Large intestine (tissue), 3 donors: ENCODE measurements at regions not wholly inside any gene's neighbourhood (a gene's known extent, or its start where the extent isn't known, plus 50 kb on each side); places are given as distances from the start of the nearest gene placed in this dataset.

Experiments
- DNase-seq, 2 donors: peaks; one replicate each; pipeline versions ENCODE4 v3.0.0 to v3.0.0-alpha.2; 2013
- H3K27ac ChIP-seq: one replicate; pipeline ENCODE4 v1.5.1; 2013; ENCODE audit warnings: low read length
- H3K27me3 ChIP-seq: 2 replicates; pipeline ENCODE4 v1.6.1; 2013; ENCODE audit warnings: low read length; ENCODE audit not compliant: control insufficient read depth, insufficient read depth
- H3K36me3 ChIP-seq: 2 replicates; pipeline ENCODE4 v1.6.1; 2013; ENCODE audit warnings: low read length; ENCODE audit not compliant: control insufficient read depth, insufficient read depth
- H3K4me1 ChIP-seq: one replicate; pipeline ENCODE4 v1.6.1; 2013; ENCODE audit warnings: low read length; ENCODE audit not compliant: control insufficient read depth, insufficient read depth
- H3K4me3 ChIP-seq: one replicate; pipeline ENCODE4 v1.5.1; 2013; ENCODE audit warnings: low read length
- H3K9me3 ChIP-seq: one replicate; pipeline ENCODE4 v1.6.1; 2013; ENCODE audit warnings: mild to moderate bottlenecking, low read depth, low read length, moderate library complexity; ENCODE audit not compliant: control insufficient read depth
- WGBS: methylation state at CpG from one replicate; pipeline ENCODE4 v1.1.5; 2013; ENCODE audit warnings: low lambda C conversion rate; ENCODE audit not compliant: insufficient coverage; 5-methylcytosine and 5-hydroxymethylcytosine counted together

- H3K27ac ChIP-seq, result no peak overlapping the region
- DNase-seq, result no peak
- no peak overlapping the region for H3K4me3 ChIP-seq
- H3K9me3 ChIP-seq, result no peaks in the 10 kb centered on the region
- H3K27me3 ChIP-seq, result no peaks in the 10 kb centered on the region
- no peaks in the 10 kb centered on the region for H3K4me1 ChIP-seq
- 100% methylated on average over 2 of the region's 2 CpGs for WGBS
- no peaks in the 10 kb centered on the region for H3K36me3 ChIP-seq
Measured at GRCh38 chr4:30402276-30402675, 317.9 kb upstream of the PCDH7 start.

GRCh38 chr4:30413915-30414314 lies 306.3 kb upstream of the PCDH7 start:
- H3K4me1 ChIP-seq, result no peaks in the 10 kb centered on the region
- no peak overlapping the region for H3K27ac ChIP-seq
- no peak for DNase-seq
- H3K36me3 ChIP-seq, result no peaks in the 10 kb centered on the region
- peaks cover 20% of the 10 kb centered on the region for H3K9me3 ChIP-seq
- no peak overlapping the region for H3K4me3 ChIP-seq
- H3K27me3 ChIP-seq, result no peaks in the 10 kb centered on the region

- Histone ChIP-seq H3K4me3 (no peak overlapping the region), H3K9me3 (peaks cover 13% of the 10 kb centered on the region), H3K27me3 (no peaks in the 10 kb centered on the region), H3K36me3 (no peaks in the 10 kb centered on the region), H3K27ac (no peak overlapping the region), H3K4me1 (no peaks in the 10 kb centered on the region)
- WGBS, result no CpG with 5 or more reads among the region's 3 CpGs
- no peak for DNase-seq
Measured at GRCh38 chr4:30416547-30416946, 303.6 kb upstream of the PCDH7 start.

DNA sequence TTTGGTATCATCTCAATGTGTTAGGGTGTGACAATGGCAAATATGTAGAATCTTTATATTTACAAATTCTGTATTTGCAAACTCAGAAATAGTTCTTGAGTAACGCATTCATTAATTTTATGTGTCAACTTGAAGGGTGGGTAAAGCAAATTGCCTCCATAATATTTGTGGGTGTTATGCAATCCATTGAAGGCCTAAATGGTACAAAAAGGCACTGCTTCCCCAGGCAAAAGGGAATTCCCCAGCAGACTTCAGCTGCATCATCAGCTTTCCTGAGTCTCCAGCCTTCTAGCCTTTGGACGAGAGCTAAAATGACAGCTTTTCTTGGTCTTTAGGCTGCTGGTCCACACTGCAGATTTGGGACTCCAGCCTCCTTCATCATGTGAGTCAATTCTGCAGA lies 292.2 kb upstream of the PCDH7 start:
- no peak for DNase-seq
- Histone ChIP-seq H3K4me3 (no peak overlapping the region), H3K36me3 (no peaks in the 10 kb centered on the region), H3K4me1 (no peaks in the 10 kb centered on the region), H3K9me3 (peaks cover 3% of the 10 kb centered on the region), H3K27me3 (no peaks in the 10 kb centered on the region), H3K27ac (no peak overlapping the region)
- no CpG with 5 or more reads among the region's 2 CpGs for WGBS

DNA sequence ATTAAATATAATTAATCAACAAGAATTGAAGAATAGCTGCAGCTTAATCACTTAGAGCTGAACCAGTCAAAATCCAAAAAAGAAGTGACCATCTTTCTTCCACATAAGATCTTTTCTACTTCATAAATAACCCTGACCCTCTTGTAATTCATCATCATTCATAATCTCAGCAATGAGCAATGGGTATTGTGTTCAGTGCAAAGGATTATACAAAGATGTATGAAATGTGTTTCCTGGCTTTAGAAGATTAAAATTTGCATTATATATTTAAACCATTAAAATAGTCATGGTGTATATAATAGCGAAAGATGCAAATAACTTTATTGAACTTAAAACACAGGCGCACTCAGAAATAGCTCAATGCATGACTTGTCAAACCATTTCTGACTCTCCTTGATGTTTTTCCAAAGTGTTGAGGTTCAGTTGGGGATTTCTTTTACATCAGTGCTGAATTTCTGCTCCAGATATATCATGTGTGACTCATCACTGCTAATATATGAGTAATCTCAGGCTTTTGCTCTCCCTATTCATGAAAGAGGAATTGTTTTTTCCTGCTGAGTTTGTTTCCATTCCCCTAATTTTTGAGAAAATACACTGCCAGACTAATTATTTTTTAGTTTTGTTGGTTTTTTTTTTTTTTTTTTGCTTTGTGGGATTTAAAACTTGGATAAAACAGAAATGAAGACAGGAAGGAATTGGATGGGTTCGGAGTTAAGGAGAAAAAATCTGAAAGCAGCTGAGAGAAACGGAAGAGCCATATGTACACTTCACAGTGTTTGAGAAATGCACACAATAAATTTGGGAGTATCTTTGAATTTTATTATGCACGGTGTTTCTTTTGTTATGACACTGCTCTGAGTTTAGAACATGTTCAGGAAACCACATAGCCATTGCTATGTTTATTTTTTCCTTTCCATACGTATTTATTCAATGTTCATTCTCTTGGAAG lies 290.1 kb upstream of the PCDH7 start:
- Histone ChIP-seq H3K27ac (no peak overlapping the region), H3K4me1 (no peaks in the 10 kb centered on the region), H3K36me3 (no peaks in the 10 kb centered on the region), H3K27me3 (no peaks in the 10 kb centered on the region), H3K9me3 (no peaks in the 10 kb centered on the region), H3K4me3 (no peak overlapping the region)
- 83% methylated on average over 4 of the region's 6 CpGs for WGBS
- no peak for DNase-seq

GRCh38 chr4:30434656-30435055 lies 285.5 kb upstream of the PCDH7 start:
- Histone ChIP-seq H3K4me3 (no peak overlapping the region), H3K9me3 (no peaks in the 10 kb centered on the region), H3K27ac (no peak overlapping the region), H3K27me3 (no peaks in the 10 kb centered on the region), H3K36me3 (no peaks in the 10 kb centered on the region), H3K4me1 (no peaks in the 10 kb centered on the region)
- 50% methylated on average over 2 of the region's 2 CpGs for WGBS
- no peak for DNase-seq

DNA sequence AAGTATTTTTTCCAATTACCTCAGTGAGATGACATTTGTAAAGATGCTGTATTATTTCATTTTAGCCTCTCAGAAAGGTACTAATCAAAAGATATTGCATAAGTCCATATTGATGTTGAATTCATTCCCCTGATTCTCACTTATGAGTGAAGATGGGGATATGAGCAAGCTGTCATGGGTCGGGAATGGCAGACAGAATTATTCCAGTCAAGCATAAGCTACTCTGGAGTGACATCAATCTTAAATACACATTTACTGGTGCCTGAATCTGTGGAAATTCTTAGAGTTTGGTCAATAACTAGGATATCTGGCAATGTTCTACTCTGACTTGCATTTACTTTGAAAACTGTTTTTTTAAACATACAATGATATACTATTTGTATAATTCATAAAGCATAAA lies 283.8 kb upstream of the PCDH7 start:
- Histone ChIP-seq H3K27ac (no peak overlapping the region), H3K4me1 (no peaks in the 10 kb centered on the region), H3K27me3 (no peaks in the 10 kb centered on the region), H3K9me3 (no peaks in the 10 kb centered on the region), H3K36me3 (no peaks in the 10 kb centered on the region), H3K4me3 (no peak overlapping the region)
- DNase-seq, result no peak
- no CpG with 5 or more reads among the region's 1 CpG for WGBS

GRCh38 chr4:30437316-30437715 lies 282.9 kb upstream of the PCDH7 start:
- no peaks in the 10 kb centered on the region for H3K9me3 ChIP-seq

DNA sequence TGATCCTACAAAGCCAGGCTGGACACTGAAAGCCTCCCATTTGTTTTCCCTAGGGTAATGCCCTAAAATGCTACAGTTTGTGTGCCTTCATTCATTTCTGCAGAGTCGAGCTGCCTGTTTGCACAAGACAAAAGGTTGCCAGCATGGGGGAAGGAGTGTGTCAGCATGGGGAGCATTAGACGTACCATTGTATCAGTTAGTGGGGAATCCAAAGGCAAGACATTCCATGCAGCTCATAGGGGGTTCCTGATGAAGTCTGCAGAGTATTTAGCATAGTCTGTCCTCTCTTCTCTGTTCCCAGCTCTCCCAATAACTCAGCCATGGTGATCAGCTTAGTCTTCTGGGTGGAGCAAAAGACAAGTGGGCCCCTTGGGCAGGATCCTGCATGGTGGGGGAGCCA lies 276.9 kb upstream of the PCDH7 start:
- no peak overlapping the region for H3K27ac ChIP-seq
- no peak for DNase-seq
- no CpG with 5 or more reads among the region's 2 CpGs for whole genome bisulfite sequencing
- no peak overlapping the region for H3K4me3 ChIP-seq
- no peaks in the 10 kb centered on the region for H3K27me3 ChIP-seq
- no peaks in the 10 kb centered on the region for H3K36me3 ChIP-seq
- H3K4me1 ChIP-seq, result no peaks in the 10 kb centered on the region
- no peaks in the 10 kb centered on the region for H3K9me3 ChIP-seq

More at GRCh38 chr4:30437316-30437715, 282.9 kb upstream of the PCDH7 start:
- 59% methylated on average over 3 of the region's 3 CpGs for WGBS
- Histone ChIP-seq H3K27ac (no peak overlapping the region), H3K4me3 (no peak overlapping the region), H3K27me3 (no peaks in the 10 kb centered on the region), H3K36me3 (no peaks in the 10 kb centered on the region), H3K4me1 (no peaks in the 10 kb centered on the region)
- no peak for DNase-seq

GRCh38 chr4:30450474-30450873 lies 269.7 kb upstream of the PCDH7 start:
- Histone ChIP-seq H3K4me3 (no peak overlapping the region), H3K27me3 (no peaks in the 10 kb centered on the region), H3K9me3 (peaks cover 1% of the 10 kb centered on the region), H3K4me1 (no peaks in the 10 kb centered on the region), H3K36me3 (no peaks in the 10 kb centered on the region), H3K27ac (no peak overlapping the region)
- peak in 1 of 2 donors; percentile 3 for DNase-seq

- DNase-seq, result no peak
- peaks cover 4% of the 10 kb centered on the region for H3K9me3 ChIP-seq
- WGBS, result 88% methylated on average over 1 of the region's 1 CpG
- no peaks in the 10 kb centered on the region for H3K36me3 ChIP-seq
- no peaks in the 10 kb centered on the region for H3K27me3 ChIP-seq
- no peak overlapping the region for H3K4me3 ChIP-seq
- no peaks in the 10 kb centered on the region for H3K4me1 ChIP-seq
- H3K27ac ChIP-seq, result no peak overlapping the region
Measured at GRCh38 chr4:30454504-30454903, 265.7 kb upstream of the PCDH7 start.
